KMS-11 (cell line): ENCODE measurements at regions not wholly inside any gene's neighbourhood (a gene's known extent, or its start where the extent isn't known, plus 50 kb on each side); places are given as distances from the start of the nearest gene placed in this dataset.

Experiments used
- H2AFZ ChIP-seq: fragments of 200-600 bp; sonication (generic); 2 replicates; pipeline ENCODE4 v1.6.1; 2016; ENCODE audit warnings: antibody characterized with exemption, mixed run types, low read depth
- H3K27ac ChIP-seq: fragments of 200-600 bp; sonication (generic); 2 replicates; pipeline ENCODE4 v1.6.1; 2016; ENCODE audit warnings: mild to moderate bottlenecking, mixed run types
- H3K27me3 ChIP-seq: fragments of 200-600 bp; sonication (generic); 2 replicates; pipeline ENCODE4 v1.6.1; 2017; ENCODE audit warnings: mild to moderate bottlenecking, low read depth, mixed run types, moderate library complexity; ENCODE audit not compliant: insufficient read depth
- H3K36me3 ChIP-seq: fragments of 200-600 bp; sonication (generic); 2 replicates; pipeline ENCODE4 v1.6.1; 2017; ENCODE audit warnings: mild to moderate bottlenecking, mixed run types; ENCODE audit not compliant: insufficient read depth
- H3K4me1 ChIP-seq: fragments of 200-600 bp; sonication (generic); 2 replicates; pipeline ENCODE4 v1.6.1; 2016; ENCODE audit warnings: mild to moderate bottlenecking, low read depth, mixed run types; ENCODE audit not compliant: poor library complexity, severe bottlenecking
- H3K4me2 ChIP-seq: fragments of 200-600 bp; sonication (generic); 2 replicates; pipeline ENCODE4 v1.7.0; 2016; ENCODE audit warnings: mild to moderate bottlenecking, mixed run types
- H3K4me3 ChIP-seq: fragments of 200-600 bp; sonication (generic); IDR thresholded peaks from 2 replicates; pipeline ENCODE4 v1.6.1; 2017; ENCODE audit warnings: low read depth, low read length, mixed read lengths; ENCODE audit not compliant: insufficient read depth
- H3K79me2 ChIP-seq: fragments of 200-600 bp; sonication (generic); 2 replicates; pipeline ENCODE4 v1.6.1; 2016; ENCODE audit warnings: low read depth, mixed run types; ENCODE audit not compliant: insufficient read depth
- H3K9ac ChIP-seq: fragments of 200-600 bp; sonication (generic); 2 replicates; pipeline ENCODE4 v1.6.1; 2016; ENCODE audit warnings: mild to moderate bottlenecking, mixed run types
- H4K20me1 ChIP-seq: fragments of 200-600 bp; sonication (generic); 2 replicates; pipeline ENCODE4 v1.6.1; 2016; ENCODE audit warnings: mild to moderate bottlenecking, mixed run types; ENCODE audit not compliant: insufficient read depth
- TF ChIP-seq, protein P1 (sequence below): fragments of 200-600 bp; sonication (generic); conservative IDR thresholded peaks from 2 replicates; pipeline ENCODE4 v1.6.1; 2017; ENCODE audit warnings: low read depth, mild to moderate bottlenecking, antibody characterized with exemption, low read length, moderate library complexity, mixed read lengths

DNA sequence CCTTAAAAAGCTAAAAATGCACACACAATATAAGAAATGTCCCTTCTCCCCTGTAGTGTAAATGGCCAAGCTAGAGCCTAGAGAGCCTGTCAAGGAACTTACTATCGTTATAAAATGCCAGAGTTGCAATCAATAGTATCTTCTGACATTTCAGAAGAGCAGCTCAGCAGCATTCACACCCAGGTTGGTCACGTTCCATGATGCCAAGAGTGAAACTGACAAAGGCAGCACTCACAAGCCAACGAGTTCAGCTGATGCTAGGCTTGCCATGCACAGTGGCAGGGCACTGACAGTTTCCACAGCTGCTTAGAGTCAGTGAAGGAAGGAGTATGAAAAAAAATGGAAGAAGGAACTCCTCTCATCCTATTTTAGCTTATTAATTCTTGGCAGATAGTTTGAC lies 331.4 kb upstream of the CCDC54 start:
- no peak overlapping the region for H3K27ac ChIP-seq
- no peak overlapping the region for H3K4me3 ChIP-seq
- no peaks in the 10 kb centered on the region for H3K4me1 ChIP-seq
- no peaks in the 10 kb centered on the region for H3K36me3 ChIP-seq
- H2AFZ ChIP-seq, result no peak overlapping the region
- H4K20me1 ChIP-seq, result no peaks in the 10 kb centered on the region
- TF ChIP-seq, protein P1, sequence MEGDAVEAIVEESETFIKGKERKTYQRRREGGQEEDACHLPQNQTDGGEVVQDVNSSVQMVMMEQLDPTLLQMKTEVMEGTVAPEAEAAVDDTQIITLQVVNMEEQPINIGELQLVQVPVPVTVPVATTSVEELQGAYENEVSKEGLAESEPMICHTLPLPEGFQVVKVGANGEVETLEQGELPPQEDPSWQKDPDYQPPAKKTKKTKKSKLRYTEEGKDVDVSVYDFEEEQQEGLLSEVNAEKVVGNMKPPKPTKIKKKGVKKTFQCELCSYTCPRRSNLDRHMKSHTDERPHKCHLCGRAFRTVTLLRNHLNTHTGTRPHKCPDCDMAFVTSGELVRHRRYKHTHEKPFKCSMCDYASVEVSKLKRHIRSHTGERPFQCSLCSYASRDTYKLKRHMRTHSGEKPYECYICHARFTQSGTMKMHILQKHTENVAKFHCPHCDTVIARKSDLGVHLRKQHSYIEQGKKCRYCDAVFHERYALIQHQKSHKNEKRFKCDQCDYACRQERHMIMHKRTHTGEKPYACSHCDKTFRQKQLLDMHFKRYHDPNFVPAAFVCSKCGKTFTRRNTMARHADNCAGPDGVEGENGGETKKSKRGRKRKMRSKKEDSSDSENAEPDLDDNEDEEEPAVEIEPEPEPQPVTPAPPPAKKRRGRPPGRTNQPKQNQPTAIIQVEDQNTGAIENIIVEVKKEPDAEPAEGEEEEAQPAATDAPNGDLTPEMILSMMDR, result no peak
- no peaks in the 10 kb centered on the region for H3K79me2 ChIP-seq
- no peak overlapping the region for H3K9ac ChIP-seq
- no peaks in the 10 kb centered on the region for H3K27me3 ChIP-seq
- H3K4me2 ChIP-seq, result no peak overlapping the region

DNA sequence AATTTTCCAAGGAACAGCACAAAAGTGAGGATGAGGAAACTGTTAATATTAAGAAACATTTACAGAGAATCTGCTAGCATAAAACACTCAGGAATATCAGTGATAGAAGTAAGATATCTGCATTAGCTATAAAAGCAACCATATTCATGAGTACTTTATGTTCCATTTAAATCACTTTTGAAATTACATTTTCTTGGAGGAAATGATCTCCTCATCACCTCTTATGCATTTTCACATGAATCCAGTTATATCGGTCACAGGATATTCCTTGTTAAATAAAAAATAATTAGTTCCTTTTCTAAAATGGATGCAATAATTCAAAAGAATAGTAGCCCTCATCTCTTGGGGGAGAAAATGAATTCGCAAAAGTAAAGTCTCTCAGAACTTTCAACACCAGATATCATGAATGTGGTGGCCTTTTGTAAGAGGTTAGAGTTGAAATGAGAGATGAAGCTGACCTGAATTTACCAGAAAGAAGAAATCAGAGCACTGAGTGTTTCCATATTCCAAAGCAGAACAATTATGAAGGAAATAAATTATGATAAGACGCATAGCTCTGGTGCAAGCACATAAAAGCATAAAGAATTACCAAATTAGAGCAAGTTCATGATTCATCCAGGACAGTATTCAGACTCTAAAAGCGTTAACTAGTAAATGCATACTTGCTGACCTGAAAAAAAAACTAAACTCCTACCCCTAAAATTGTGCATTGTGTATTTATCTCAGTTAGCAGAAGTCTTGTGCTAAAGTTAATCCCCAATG lies 321.9 kb upstream of the CCDC54 start:
- TF ChIP-seq, protein P1, result no peak
- no peaks in the 10 kb centered on the region for H3K27me3 ChIP-seq
- H2AFZ ChIP-seq, result no peak overlapping the region
- no peaks in the 10 kb centered on the region for H3K4me1 ChIP-seq
- H3K4me2 ChIP-seq, result no peak overlapping the region
- no peaks in the 10 kb centered on the region for H3K36me3 ChIP-seq
- no peak overlapping the region for H3K4me3 ChIP-seq
- no peak overlapping the region for H3K27ac ChIP-seq
- no peaks in the 10 kb centered on the region for H4K20me1 ChIP-seq
- H3K9ac ChIP-seq, result no peak overlapping the region
- no peaks in the 10 kb centered on the region for H3K79me2 ChIP-seq

DNA sequence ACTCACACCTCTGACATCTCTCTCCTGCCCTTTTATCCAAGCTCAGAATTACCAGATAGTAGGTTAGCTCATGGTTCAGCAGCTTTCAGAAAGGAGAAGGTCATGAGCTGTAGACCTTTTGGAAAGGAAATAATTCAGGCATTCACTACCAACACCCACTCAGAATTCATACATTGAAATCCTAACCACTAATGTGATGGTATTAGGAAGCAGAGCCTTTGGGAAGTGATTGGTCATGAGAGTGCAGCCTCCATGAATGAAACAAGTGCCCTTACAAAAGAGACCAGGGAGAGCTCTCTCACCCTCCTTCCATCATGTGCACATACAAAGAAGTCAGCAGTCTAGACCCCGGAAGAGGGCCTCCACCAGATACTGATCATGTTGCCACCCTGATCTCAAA lies 315.8 kb upstream of the CCDC54 start:
- Histone ChIP-seq H3K4me1 (no peaks in the 10 kb centered on the region), H3K79me2 (no peaks in the 10 kb centered on the region), H2AFZ (no peak overlapping the region), H3K27me3 (no peaks in the 10 kb centered on the region), H3K27ac (no peak overlapping the region), H3K36me3 (no peaks in the 10 kb centered on the region), H4K20me1 (no peaks in the 10 kb centered on the region), H3K9ac (no peak overlapping the region), H3K4me2 (no peak overlapping the region), H3K4me3 (no peak overlapping the region)
- TF ChIP-seq, protein P1, result no peak

DNA sequence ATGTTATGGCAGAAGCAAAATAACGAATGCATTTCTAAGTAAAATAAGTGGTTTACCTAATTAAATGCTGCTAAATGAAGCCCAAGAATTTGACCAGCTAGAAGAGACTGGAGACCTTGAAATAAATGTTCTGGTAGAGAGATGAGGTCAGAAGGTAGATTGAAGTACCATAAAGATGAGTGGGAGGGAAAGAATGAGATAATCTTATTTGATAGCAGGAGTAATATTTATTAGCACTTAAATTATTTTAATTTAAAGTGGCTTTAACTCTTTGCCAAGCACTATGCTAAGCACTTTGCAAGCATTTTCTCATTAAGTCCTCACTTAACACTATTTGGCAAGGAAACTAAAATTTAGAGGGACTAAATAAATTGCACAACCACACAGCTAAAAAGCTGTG lies 314.9 kb upstream of the CCDC54 start:
- Histone ChIP-seq H3K27me3 (no peaks in the 10 kb centered on the region), H3K4me3 (no peak overlapping the region), H3K4me2 (no peak overlapping the region), H3K36me3 (no peaks in the 10 kb centered on the region), H3K79me2 (no peaks in the 10 kb centered on the region), H4K20me1 (no peaks in the 10 kb centered on the region), H2AFZ (no peak overlapping the region), H3K4me1 (no peaks in the 10 kb centered on the region), H3K27ac (no peak overlapping the region), H3K9ac (no peak overlapping the region)
- TF ChIP-seq, protein P1, result no peak
